HG02970 (cell line): ENCODE measurements at regions not wholly inside any gene's neighbourhood (a gene's known extent, or its start where the extent isn't known, plus 50 kb on each side); places are given as distances from the start of the nearest gene placed in this dataset.

Experiments
- ATAC-seq: cut with Tn5 transposase; IDR thresholded peaks from one replicate; pipeline ENCODE4 v1.9.1; 2021; ENCODE audit warnings: mild to moderate bottlenecking, moderate library complexity, moderate number of reproducible peaks; ENCODE audit not compliant: unreplicated experiment, low FRiP score

DNA sequence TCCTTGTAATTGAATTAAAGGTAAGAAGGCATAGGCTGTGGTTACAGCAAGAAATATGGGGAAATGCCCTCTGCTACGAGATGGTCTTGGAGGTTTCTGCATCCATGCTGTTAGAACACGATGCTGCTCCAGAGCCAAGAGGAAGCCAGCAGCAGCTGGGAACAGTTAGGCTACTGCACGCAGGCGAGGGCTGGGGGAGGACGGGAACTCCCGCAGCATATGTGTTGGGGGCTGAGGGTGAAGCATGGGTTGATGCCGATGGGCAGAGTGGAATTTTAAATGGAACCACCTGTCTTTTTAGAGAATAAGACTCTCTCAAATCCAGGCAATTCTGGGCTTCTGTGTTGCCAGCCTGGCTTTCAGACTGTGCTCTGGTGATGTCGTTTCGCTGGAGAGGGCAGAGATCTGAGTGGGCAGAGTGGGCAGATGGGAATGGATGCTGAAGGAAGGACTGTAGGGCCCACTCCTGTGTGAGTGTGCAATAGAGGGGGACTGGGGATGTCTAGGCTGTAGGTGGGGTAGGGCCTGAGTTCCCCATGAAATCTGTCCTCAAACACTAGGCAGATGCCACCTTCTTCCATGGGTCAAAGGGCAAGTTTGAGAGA, 417.0 kb upstream of the TPM1 start:
- no peak for ATAC-seq

DNA sequence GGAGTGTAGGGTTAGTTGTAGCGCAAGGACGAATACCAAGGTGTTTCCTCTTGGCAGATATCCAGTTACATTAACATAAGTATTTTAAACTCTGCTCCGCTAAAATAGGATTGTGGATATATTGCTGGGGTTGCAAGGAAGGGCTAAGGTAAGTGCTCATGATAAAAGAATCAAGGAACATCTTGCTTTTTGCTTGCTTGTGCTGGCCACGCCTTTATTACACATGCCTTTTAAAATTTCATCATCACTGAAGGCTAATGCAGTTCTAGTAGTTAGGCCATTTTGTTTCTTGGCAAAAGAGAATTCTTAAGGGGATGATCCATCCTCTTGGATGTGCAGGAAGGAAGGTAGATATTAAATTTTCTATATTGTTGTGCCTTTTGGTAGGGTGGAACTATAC, 415.6 kb upstream of the TPM1 start:
- ATAC-seq = no peak

DNA sequence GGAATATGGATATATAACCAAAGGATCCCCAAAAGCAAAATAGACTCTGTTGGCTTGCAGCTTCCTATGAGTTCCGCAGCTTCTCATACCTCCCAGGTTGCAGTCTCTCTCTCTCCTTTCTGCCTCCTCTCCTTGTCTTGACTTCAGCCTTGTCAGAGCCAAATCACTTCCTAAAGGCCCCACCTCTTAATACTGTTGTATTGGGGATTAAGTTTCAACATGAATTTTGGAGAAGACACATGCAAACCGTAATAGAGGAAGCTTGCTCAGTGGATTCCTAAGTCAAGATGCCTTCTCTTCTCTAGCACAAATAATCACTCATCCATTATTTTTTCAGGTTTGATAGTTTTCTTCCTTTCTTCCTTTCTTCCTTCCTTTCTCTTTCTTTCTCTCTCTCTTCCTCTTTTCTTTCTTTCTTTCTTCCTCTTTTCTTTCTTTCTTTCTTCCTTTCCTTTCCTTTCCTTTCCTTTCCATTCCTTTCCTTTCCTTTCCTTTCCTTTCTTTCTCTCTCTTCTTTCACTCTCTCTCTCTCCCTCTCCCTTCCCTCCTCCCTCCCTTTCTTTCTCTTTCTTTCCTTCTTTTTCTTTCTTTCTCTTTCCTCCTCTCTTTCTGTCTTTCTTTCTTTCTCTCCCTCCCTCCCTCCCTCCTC, 411.3 kb upstream of the TPM1 start:
- no peak for ATAC-seq

- ATAC-seq = no peak
Measured at GRCh38 chr15:62636823-62637573, 405.5 kb upstream of the TPM1 start.

DNA sequence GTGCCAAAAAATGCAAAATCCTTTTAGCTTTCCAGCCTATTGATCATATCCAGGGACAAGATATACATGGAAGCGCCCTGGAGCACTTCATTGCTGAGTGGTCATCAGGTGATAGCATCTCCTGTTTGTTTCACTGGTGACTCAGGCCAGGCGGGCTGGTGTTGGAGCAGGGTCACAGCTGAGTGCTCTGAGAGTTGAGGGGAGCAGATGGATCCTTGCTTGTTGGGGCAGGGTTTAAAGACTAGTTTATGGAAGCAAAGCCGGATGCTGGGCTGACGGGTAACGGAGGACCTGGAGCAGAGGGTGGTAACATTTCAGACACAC, 405.0 kb upstream of the TPM1 start:
- ATAC-seq = no peak

- ATAC-seq = no peak
Measured at GRCh38 chr15:62637950-62638619, 404.5 kb upstream of the TPM1 start.

GRCh38 chr15:62639432-62639831, 403.1 kb upstream of the TPM1 start:
- no peak for ATAC-seq

DNA sequence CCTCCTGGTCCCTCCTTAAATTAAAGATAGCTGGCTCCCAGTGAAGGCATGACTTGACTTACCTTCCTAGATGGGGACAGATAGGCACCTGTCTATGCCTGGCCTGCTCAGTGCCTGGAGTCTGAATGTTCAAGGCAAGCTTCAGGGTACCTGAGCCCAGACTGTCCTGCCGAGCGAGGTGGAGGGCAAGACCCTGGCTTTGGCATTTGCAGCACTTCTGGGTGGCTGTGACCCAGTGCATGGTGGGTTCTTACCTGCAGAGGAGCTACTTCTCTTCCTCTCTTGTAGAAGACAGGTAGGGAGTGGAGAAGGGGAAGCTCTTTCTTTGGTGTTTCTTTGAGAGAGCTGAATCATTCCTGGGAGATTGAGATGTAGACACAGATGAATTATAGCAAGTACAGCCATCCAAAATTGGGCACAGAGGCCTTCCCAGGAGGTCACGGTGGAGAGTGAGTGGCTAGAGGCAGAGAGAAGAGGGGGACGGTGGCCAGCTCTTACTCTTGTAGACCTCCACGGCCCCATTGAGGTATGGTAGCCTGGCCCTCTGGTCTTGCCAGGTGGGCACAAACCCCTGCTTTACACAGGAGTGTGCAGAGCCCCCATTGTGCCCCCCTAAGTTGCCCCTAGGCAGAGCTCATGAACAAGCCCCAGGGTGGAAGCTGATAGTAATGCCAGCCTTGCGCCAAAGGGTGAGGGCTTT, 402.5 kb upstream of the TPM1 start:
- ATAC-seq = no peak

DNA sequence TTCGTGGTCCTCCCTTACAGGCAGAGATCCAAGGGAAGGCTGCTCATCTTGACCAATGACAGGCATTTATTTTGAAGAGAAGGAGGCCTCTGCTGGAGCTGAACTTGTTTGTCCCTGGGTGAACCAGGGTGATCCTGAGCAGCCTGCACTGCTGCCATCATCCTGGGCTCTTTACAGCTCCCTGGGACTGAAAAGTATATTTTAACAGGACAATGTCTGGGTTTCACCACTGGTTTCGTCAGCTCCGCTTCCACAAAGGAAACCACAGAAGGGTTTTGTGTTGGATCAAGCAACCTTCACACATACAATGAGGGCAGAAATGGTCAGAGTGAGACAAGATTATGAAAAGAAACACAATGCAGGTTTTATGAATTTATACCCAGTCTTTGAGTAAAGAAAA, 400.7 kb upstream of the TPM1 start:
- no peak for ATAC-seq

DNA sequence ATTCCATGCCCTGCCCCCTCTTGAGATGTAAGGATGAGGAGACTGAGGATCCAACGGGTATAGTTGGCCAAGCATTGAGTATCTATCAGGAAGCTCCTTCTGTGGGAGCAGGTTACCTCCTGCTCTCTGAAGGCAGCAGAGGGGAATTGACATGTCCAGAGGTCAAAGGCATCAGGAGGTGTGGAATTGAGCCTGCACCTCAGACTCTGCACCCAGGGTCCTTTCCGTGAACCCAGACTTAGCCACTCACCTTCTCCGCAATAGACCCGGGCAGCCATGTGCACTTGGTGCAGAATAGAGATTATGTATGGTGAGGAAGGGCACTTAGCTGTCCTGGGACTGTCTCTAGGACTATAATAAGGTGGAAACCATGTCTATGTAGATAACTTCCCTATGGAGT, 399.0 kb upstream of the TPM1 start:
- ATAC-seq = no peak

GRCh38 chr15:62644216-62644888, 398.2 kb upstream of the TPM1 start:
- ATAC-seq = no peak

GRCh38 chr15:62644889-62645742, 397.4 kb upstream of the TPM1 start:
- no peak for ATAC-seq

DNA sequence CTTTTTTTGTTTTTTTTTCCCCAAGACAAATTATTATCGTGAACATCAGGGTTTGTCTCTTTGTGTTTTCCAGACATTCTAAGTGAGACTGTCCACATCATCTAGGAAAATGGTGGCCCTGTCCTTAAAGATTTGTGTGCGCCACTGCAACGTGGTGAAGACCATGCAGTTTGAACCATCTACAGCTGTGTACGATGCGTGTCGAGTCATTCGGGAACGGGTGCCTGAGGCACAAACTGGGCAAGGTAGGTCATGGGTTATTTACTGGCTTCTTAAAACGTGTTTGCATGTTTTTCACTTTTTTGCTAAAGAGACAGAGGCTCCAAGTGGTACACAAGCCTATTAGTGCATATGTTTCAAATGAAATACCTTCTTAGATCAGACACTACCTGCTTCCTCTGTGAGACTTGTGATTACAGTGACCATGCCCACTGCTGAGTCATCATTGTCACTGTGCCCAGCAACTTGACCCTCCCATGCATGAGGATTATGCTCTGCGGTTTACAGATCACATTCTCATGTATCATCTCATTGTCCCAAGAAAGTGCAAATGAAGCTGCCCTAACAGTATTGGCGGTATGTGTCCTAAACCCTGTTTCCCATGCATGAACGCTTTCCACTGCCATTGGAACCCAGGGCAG, 395.2 kb upstream of the TPM1 start:
- no peak for ATAC-seq

DNA sequence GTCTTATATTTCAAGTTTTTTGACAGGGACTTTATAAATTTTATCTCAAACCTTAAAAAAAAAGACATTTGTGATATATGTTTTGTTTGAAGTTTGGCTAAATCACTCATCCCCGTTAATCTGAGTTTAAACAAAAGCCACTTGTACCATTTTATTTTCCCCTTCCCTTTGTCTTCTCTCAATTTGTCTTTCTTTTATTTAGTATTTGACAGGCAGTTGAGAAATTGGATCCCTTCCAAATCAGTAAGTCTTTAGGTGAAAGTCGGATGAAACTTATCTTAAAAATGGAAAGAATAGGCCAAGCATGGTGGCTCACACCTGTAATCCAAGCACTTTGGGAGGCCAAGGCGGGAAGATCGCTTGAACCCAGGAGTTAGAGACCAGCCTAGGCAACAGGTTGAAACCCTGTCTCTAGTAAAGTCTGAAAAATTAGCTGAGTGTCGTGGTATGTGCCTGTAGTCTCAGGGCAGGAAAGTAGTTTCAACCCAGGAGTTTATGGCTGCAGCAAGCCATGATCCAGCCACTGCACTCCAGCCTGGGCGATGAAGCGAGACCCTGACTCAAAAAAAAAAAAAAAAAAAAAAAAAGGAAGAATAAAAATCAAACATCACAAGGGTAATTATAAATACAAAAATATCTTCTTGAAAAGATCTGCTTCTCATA, 394.6 kb upstream of the TPM1 start:
- ATAC-seq = no peak

DNA sequence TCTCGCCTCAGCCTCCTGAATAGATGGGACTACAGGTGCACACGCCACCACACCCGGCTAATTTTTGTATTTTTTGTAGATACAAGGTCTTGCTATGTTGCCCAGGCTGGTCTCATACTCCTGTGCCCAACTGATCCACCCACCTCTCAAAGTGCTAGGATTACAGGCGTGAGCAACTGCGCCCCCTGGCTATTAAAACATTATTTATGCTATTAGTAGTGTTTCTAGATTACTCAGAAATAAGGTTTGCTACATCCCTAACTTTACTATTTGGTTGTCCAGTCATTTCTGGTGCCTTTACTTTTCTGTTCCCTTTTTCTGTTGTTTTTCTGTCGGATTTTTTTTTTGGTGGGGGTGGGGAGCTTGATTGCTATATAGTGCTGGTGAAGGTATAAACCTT, 393.6 kb upstream of the TPM1 start:
- no peak for ATAC-seq

GRCh38 chr15:62649793-62650420, 392.6 kb upstream of the TPM1 start:
- no peak for ATAC-seq

DNA sequence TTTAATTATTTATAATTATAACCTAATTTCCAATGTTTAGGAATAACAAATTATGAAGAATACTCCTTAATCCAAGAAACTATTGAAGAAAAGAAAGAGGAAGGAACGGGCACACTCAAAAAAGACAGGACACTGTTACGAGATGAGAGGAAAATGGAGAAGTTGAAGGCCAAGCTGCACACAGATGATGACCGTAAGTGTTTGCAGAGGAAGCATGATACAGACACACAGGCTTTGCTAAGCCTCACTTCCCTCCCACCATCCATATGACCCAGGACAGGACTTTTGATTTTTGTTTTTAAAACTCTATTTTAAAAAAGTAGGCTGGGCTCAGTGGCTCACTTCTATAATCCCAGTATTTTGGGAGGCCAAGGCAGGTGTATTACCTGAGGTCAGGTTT, 389.4 kb upstream of the TPM1 start:
- no peak for ATAC-seq

DNA sequence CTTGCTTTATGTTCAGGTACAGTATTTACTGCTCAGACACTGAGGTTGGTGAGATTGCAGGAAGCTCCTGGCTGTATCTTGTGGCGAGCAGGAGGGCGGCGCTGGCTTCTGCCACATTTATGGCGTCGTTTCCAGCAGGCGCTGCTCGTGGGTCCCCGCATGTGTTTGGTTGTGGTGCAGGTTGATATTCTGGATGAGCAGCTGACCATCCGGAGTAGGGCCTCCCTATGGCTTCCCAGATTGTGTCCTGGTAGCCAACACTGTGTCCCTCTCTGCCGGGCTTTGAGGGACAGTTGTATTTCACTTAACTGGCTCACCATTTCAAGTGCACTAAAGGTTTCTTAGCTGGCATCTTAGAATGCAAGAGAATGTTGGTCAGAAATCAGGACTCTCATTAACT, 386.5 kb upstream of the TPM1 start:
- no peak for ATAC-seq
